KG1 (cell line): ENCODE measurements at regions not wholly inside any gene's neighbourhood (a gene's known extent, or its start where the extent isn't known, plus 50 kb on each side); places are given as distances from the start of the nearest gene placed in this dataset.
"Not testable (repeated sequence)": the region's sequence is repeated elsewhere in the genome, so short reads cannot be mapped to it uniquely, and the experiment has no call there.

Source experiments
- DNase-seq: peaks from one replicate; lab custom pipeline; 2025; lab: John Stamatoyannopoulos, UW

- no peak for DNase-seq
Measured at GRCh38 chr4:179116581-179116980, 1674.3 kb upstream of the AGA start.

DNA sequence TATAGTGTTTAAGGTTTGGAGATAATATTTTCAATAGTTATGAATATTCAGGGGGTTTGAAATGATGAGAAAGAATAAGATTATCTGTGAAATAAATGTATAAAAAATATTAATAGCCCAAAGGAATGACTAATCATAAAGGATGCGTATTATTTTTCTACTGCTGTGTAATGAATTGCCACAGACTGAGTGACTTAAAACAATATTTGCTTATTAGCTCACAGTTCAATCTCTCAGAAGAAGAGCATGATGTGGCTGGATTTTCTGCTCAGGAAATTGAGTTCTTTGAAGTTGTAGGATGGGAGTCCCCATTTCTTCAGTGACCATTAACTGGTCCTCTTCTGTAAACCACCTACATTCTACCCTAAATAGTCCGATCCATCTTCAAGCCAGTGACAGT, 1680.8 kb upstream of the AGA start:
- DNase-seq, result no peak

DNA sequence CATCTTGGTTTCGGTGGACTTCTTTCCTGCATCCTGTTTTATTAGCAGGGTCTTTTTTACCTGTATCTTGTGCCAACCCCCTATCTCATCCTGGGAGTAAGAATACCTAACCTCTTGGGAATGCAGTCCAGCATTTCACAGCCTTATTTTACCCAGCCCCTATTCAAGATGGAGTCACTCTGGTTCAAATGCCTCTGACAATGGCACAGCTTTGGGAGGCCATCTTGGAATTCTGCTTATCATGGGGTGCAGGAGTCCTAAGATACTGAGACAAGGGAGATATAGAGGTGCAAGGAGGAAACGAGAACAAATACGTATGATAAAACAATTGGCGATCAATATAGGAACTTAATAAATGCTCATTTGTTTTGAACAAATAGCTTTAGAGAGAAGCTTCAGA, 1682.2 kb upstream of the AGA start:
- DNase-seq, result no peak

DNA sequence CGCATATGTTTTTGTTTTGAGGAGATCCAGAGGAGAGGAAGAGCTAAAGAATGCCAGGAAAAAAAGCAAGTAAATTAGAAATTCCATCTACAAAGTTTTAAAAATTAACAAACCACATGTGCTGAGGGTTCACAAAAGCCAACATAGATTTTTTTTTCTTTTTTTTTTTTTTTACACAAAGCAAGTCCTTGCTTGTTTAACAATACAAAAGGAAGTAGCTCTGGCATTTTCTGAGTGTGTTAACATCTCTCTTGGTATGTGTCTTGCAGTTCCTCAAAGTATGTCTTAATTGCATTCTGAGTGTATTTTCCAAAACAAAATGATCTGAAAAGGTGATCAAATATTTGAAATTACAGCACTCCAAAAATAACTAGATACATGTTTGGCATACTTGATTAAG, 1682.7 kb upstream of the AGA start:
- no peak for DNase-seq

DNA sequence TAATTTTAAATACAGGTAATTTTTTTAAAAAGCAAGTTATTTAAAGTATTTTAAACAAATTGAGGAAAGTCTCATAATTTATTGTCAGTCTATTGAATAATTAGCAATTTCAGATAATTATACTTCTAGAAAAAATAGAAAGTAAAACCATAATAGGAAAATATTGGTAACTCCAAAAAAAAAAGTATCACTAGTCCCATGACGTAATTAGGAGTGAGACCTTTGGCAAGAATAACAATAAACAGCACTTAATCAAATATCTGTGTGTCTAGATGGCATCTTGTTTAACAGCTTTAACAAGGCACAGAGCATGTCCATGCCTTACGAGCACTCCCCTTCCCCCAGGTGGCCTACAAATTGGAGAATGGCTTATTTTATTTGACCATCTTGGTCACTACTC, 1683.6 kb upstream of the AGA start:
- no peak for DNase-seq

- DNase-seq, result no peak
Measured at GRCh38 chr4:179128299-179128698, 1686.1 kb upstream of the AGA start.

DNA sequence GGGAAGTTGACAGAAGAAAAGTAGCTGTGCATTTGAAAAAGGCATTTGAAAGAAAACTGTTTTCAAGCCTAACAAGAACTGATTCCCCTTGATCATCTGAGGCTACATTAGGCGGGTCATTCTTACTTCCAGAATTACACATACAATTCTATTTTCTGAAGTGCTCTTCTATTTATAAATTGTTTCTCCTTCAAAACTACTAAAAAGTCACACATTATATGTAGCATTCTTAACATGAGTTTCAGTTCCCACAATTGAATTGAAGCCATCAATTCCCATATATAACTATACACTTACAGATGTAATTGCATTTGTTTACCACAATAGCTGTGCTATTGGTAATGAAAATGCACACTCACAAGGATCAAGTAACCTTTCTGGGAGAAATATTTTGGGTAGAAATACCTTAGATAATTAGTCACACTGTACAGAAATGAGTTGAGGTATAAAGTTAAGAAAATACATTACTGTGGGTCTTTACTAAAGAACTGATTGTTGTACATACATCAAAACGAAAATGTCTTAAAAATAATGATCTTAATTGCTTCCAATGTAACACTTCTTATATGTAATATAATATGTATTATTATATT, 1688.0 kb upstream of the AGA start:
- DNase-seq, result no peak

DNA sequence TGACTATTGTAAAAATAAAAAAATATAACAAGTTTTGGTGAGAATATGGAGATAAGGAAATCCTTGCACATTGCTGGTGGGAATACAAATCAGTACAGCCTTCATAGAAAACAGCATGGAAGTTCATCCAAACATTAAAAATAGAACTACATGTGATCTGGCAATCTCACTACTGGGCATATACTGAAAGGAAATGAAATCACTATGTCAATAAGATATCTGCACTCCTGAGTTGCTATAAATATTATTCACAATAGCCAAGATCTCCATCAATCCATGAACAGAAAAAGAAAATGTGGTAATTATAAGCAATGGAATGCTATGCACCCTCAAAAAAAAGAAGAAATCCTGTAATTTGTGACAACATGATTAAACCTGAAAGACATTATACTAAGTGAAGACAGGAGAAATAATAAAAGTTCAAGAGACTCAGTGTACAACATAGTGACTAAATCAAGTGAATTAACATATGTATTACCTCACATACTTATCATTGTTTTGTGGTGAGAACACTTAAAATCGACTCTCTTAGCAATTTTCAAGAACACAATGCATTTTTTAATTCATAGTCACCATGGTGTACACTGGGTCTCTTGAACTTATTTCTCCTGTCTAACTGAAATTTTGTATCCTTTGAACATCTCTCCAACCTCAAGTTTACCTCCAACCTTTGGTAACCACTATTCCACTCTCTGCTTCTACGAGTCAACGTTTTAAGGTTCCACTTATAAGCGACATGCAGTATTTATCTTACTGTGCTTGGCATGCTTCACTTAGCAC, 1703.7 kb upstream of the AGA start:
- DNase-seq, result no peak

DNA sequence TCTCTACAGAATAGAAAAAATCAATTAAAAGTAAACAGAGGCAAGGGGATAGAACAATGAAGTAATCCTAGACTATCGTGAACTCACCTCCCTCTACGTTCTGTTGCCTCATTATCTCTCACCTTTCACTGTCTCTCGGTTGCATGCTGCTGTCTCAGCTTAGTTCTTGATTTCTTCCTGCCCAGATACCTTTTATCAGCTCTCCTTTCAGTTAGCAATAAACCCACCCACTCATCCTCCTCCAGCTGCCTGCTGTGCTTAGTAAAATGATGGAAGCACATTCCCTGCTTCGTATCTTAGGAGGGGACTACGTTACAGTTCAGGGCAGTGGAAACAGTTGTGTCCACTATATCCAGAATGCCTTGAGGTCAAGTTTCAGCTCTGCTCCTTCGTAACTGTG, 1709.5 kb upstream of the AGA start:
- DNase-seq, result no peak

GRCh38 chr4:179163147-179163546, 1720.9 kb upstream of the AGA start:
- no peak for DNase-seq

GRCh38 chr4:179164267-179164999, 1722.2 kb upstream of the AGA start:
- no peak for DNase-seq

DNA sequence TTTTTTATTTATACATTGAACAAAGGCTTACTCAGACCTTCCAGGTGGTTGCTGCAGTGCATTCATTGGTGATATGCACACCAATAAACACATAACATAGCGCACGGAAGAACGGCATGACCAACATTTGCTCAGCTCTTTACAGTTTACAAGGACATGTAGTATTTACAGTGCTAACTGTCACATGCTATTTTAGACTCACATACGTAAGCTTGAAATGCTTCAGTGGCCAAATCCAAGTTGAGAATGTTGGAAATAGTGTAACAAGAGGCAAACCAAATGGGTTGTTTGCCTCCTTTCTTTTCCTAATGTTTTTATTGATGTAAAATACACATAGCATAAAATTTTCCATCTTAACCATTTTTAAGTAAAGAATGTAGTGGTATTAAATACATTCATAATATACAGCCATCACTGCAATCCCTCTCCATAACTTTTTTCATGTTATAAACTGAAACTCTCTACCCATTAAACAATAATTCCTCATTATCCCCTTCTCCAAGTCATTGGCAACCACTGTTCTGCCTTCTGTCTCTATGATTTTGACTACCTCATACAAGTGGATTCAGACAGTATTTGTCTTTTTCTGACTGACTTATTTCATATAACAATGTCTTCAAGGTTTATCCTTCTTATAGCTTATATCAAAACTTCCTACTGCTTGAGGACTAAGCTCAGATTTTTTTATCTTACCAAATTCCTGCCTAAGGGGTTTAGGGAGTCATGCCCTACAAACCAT, 1722.9 kb upstream of the AGA start:
- no peak for DNase-seq

DNA sequence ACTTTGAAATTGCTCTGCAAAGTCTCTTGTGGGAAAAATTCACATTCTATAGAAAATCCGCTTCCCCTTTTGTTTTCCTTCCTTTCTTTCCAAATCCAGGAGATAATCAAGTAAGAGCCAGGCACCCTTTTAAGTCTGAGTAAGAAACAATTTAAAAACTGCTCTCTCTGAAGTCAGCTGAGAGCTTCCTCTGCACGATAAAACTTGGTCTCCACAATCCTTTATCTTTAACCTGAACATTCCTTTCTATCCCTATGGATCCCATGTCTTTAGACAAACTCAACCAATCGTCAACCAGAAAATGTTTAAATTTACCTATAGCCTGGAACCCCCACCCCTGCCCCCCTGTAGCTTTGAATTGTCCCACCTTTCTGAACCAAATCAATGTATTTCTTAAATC, 1723.6 kb upstream of the AGA start:
- DNase-seq, result no peak

- not testable (repeated sequence) for DNase-seq
Measured at GRCh38 chr4:179170308-179170707, 1728.1 kb upstream of the AGA start.

DNA sequence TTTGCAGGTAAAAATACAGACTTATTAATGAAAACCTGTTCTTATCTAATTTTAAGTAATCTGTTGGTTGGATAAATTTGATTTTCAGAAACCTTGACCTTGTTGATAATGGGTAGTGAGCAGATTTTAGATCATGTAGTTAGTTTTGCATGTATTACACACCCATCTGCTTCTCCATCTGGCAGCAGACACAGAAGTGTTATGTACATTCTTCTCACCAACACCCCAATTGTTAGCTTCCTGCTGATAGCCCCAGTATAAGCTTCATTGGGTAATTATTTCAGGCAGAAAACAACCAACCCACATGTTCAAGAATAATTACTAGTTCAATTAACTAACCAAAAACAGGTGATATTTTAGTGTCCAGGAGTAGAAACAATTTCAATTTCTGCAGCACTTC, 1740.5 kb upstream of the AGA start:
- DNase-seq, result no peak

DNA sequence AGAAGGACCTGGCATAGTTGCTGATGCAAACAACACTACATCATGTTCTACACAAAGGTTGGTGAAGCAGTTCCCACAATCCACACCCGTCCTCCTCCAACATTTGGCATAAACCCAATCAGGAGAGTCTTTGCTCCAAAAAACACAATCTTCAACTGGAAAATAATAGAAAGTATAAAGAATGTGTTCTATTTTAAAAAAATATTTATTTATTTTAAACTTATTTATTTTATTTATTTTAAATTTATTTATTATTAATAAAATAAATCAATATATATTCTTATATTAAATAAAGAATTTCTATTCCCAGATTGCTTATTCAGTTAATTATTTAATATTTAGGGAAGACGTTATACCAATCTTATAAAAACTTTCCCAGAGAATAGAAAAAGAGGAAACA, 1753.7 kb upstream of the AGA start:
- DNase-seq, result no peak

DNA sequence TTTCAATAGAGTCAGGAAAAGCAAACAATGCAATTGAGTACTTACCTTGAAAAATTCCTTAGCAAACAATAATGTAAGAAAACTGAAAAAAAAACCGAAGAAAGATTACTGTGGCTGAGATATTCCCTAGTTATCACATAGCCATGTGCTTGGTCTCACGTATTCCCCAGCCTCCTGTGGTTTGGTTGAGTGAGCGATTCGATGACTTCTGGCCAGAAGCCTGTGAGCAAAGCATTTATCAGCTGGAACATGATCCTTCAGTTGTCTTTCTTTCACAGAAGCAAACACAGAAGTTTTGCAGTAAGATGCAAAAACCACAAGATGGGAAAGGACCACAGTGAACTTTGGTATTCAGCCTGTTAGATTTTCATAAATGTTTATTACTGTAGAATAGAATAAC, 1754.3 kb upstream of the AGA start:
- no peak for DNase-seq

- no peak for DNase-seq
Measured at GRCh38 chr4:179200681-179201080, 1758.4 kb upstream of the AGA start.

DNA sequence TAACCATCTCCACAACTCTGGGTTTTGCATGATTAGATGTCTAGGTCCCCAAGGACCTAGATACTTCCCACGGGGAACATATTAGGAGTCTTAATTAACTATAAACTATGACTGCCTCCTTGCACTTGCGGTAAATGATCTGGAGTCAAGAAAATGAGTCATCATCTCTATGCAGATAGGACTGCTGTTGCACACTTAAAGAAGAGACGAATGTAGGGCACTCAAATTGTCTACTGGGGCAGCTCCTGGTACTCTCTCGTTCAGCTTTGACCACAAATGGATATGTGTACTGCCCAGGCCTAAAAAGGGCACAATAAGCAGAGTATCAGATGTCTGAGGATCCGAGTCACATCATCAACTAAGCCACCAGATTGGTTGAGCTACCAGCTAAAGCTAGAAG, 1783.4 kb upstream of the AGA start:
- no peak for DNase-seq

- DNase-seq, result no peak
Measured at GRCh38 chr4:179248821-179249220, 1806.6 kb upstream of the AGA start.

DNA sequence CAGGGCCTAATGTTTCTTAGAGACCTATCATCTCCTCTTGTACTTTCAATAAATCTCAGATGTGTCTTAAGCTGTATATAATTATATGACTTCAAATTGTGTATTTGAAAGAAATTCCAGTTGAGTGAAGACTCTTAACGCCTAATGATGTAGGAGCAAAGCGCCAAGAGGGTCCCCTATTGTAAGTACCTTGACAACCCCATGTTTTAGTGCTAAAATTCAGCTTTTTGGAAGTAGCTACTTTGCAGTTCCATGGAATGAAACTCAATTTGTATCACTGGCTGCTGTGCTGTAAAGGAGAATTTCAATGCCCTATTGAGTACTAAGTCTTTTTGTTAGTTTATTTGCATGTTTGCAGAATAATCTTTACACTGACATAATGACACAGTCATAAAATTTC, 1826.6 kb upstream of the AGA start:
- DNase-seq, result no peak

- no peak for DNase-seq
Measured at GRCh38 chr4:179272282-179272681, 1830.0 kb upstream of the AGA start.

GRCh38 chr4:179278647-179279046, 1836.4 kb upstream of the AGA start:
- DNase-seq, result no peak
